ENCODE measurements at regions not wholly inside any gene's neighbourhood (a gene's known extent, or its start where the extent isn't known, plus 50 kb on each side); places are given as distances from the start of the nearest gene placed in this dataset.

- no peaks in the 10 kb centered on the region for H3K4me1 ChIP-seq (ENCODE audit: insufficient read depth, low read length)
- H4K20me1 ChIP-seq (ENCODE audit: low read length) = no peaks in the 10 kb centered on the region
- no peaks in the 10 kb centered on the region for H3K36me3 ChIP-seq (ENCODE audit: low read depth, low read length)
- no peaks in the 10 kb centered on the region for H3F3A ChIP-seq (ENCODE audit: low read length, unreplicated experiment)
- H3K9me2 ChIP-seq (replicated peaks; ENCODE audit: low read length) = no peaks in the 10 kb centered on the region
- ATAC-seq = no peak
- H3K4me2 ChIP-seq (ENCODE audit: low read length) = no peak overlapping the region
- no peaks in the 10 kb centered on the region for H3K79me2 ChIP-seq (ENCODE audit: low read length)
- H3K4me3 ChIP-seq (ENCODE audit: low read length) = no peak overlapping the region
- H3K27me3 ChIP-seq (ENCODE audit: low read length) = no peaks in the 10 kb centered on the region
- CTCF ChIA-PET = no interaction called here
- POLR2A ChIA-PET (ENCODE audit: unreplicated experiment) = no interaction called here
- H3K27ac ChIP-seq (ENCODE audit: low read length) = no peak overlapping the region
- intact Hi-C loops (cut with micrococcal nuclease) = no loop called here
- H2AFZ ChIP-seq (ENCODE audit: low read length) = no peak overlapping the region
- DNase-seq = no peak
- no TSS peak for BruUV-seq (replicated peaks)
- TF ChIP-seq CTCF (conservative IDR thresholded peaks at IDR 0.05; ENCODE audit: low read depth, low read length) (no peak), EZH2phosphoT487 (IDR thresholded peaks at IDR 0.05; ENCODE audit: borderline replicate concordance, low read length) (no peak), EZH2 (IDR thresholded peaks at IDR 0.05; ENCODE audit: low read length, unreplicated experiment) (no peak)
- H3K9me3 ChIP-seq (ENCODE audit: low read length) = no peaks in the 10 kb centered on the region
- H3K9ac ChIP-seq (ENCODE audit: low read length) = no peak overlapping the region
These were observed 1326.0 kb upstream of the ZEB2 start for GRCh38 chr2:145845923-145846322.

DNA sequence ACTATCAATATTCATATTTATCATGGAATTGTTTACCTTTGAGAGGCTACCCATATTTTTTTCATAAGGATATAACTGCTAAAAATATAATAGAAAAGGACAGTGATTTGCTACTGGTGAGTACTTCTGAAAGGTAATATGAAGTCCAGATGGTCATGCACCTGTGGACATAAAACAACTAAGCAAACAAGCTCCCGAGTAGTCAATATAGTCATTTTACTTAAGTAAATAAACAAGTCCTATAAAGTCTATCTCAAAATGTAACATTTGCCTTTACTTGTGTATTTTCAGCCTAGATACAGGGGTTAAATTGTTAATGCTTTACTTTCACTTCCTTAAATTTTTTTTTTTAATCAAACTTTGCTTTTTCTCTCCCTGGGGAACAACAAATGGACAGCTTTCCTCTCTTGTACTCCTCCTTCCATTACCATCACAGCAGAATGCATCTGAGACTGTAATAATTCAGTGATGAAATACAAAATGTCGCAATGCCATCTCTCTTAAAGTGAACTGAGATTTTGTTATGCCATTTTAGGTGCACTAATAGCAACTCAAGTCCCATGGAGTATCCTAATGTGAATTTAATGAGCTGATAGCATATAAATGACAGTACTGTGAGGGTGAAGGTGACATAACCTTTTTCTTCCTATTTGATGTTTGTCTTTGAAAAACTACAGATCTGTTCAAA is 1325.4 kb upstream of the ZEB2 start:
- no peaks in the 10 kb centered on the region for H3K4me1 ChIP-seq (ENCODE audit: insufficient read depth, low read length)
- BruUV-seq (replicated peaks) = no TSS peak
- no peaks in the 10 kb centered on the region for H3K9me2 ChIP-seq (replicated peaks; ENCODE audit: low read length)
- no peak for ATAC-seq
- CTCF ChIA-PET = no interaction called here
- H3K9me3 ChIP-seq (ENCODE audit: low read length) = no peaks in the 10 kb centered on the region
- TF ChIP-seq EZH2phosphoT487 (IDR thresholded peaks at IDR 0.05; ENCODE audit: borderline replicate concordance, low read length) = no peak
- TF ChIP-seq EZH2 (IDR thresholded peaks at IDR 0.05; ENCODE audit: low read length, unreplicated experiment) = no peak
- TF ChIP-seq CTCF (conservative IDR thresholded peaks at IDR 0.05; ENCODE audit: low read depth, low read length) = no peak
- no peak overlapping the region for H2AFZ ChIP-seq (ENCODE audit: low read length)
- POLR2A ChIA-PET (ENCODE audit: unreplicated experiment) = no interaction called here
- no peak overlapping the region for H3K9ac ChIP-seq (ENCODE audit: low read length)
- H3K36me3 ChIP-seq (ENCODE audit: low read depth, low read length) = no peaks in the 10 kb centered on the region
- H3K79me2 ChIP-seq (ENCODE audit: low read length) = no peaks in the 10 kb centered on the region
- no peaks in the 10 kb centered on the region for H3K27me3 ChIP-seq (ENCODE audit: low read length)
- no peak overlapping the region for H3K27ac ChIP-seq (ENCODE audit: low read length)
- no peak overlapping the region for H3K4me3 ChIP-seq (ENCODE audit: low read length)
- H3K4me2 ChIP-seq (ENCODE audit: low read length) = no peak overlapping the region
- intact Hi-C loops (cut with micrococcal nuclease) = no loop called here
- H3F3A ChIP-seq (ENCODE audit: low read length, unreplicated experiment) = no peaks in the 10 kb centered on the region
- H4K20me1 ChIP-seq (ENCODE audit: low read length) = no peaks in the 10 kb centered on the region
- DNase-seq = no peak

- no peaks in the 10 kb centered on the region for H3K4me1 ChIP-seq (ENCODE audit: insufficient read depth, low read length)
- intact Hi-C loops (cut with micrococcal nuclease) = no loop called here
- no peak for DNase-seq
- BruUV-seq (replicated peaks) = no TSS peak
- H4K20me1 ChIP-seq (ENCODE audit: low read length) = no peaks in the 10 kb centered on the region
- H3F3A ChIP-seq (ENCODE audit: low read length, unreplicated experiment) = no peaks in the 10 kb centered on the region
- no peak overlapping the region for H3K9ac ChIP-seq (ENCODE audit: low read length)
- no peaks in the 10 kb centered on the region for H3K36me3 ChIP-seq (ENCODE audit: low read depth, low read length)
- ChIA-PET CTCF (no interaction called here), POLR2A (ENCODE audit: unreplicated experiment) (no interaction called here)
- no peak overlapping the region for H3K4me2 ChIP-seq (ENCODE audit: low read length)
- no peak for TF ChIP-seq EZH2phosphoT487 (IDR thresholded peaks at IDR 0.05; ENCODE audit: borderline replicate concordance, low read length)
- TF ChIP-seq EZH2 (IDR thresholded peaks at IDR 0.05; ENCODE audit: low read length, unreplicated experiment) = no peak
- TF ChIP-seq CTCF (conservative IDR thresholded peaks at IDR 0.05; ENCODE audit: low read depth, low read length) = no peak
- H3K9me2 ChIP-seq (replicated peaks; ENCODE audit: low read length) = no peaks in the 10 kb centered on the region
- no peak overlapping the region for H2AFZ ChIP-seq (ENCODE audit: low read length)
- ATAC-seq = no peak
- no peaks in the 10 kb centered on the region for H3K79me2 ChIP-seq (ENCODE audit: low read length)
- no peak overlapping the region for H3K27ac ChIP-seq (ENCODE audit: low read length)
- H3K27me3 ChIP-seq (ENCODE audit: low read length) = no peaks in the 10 kb centered on the region
- no peaks in the 10 kb centered on the region for H3K9me3 ChIP-seq (ENCODE audit: low read length)
- no peak overlapping the region for H3K4me3 ChIP-seq (ENCODE audit: low read length)
These were observed 1322.1 kb upstream of the ZEB2 start for GRCh38 chr2:145841973-145842372.

All from PC-3 (cell line).